ENCODE measurements at regions not wholly inside any gene's neighbourhood (a gene's known extent, or its start where the extent isn't known, plus 50 kb on each side); places are given as distances from the start of the nearest gene placed in this dataset.

GRCh38 chr2:105598829-105599698, 145.6 kb upstream of the NCK2 start:
- Histone ChIP-seq H3K9me3 (ENCODE audit: control insufficient read depth, insufficient read depth, low read depth, low read length) (no peaks in the 10 kb centered on the region), H3K4me3 (ENCODE audit: low read depth, low read length) (no peak overlapping the region), H3K36me3 (ENCODE audit: control insufficient read depth in 2 of 2, insufficient read depth in 1 of 2, low read length in 2 of 2) (no peaks in the 10 kb centered on the region), H3K27ac (ENCODE audit: extremely low read depth, low read depth, low read length) (no peak overlapping the region), H3K4me1 (ENCODE audit: control insufficient read depth, insufficient read depth, low read length) (no peaks in the 10 kb centered on the region)
- ChIA-PET POLR2A (no interaction called here), CTCF (interaction anchor here (0.6 to 1.3 kb wide), 3 partner anchors 23 to 199 kb away, joined by 3 to 4 read pairs (median 3); no protein-coding TSS in a partner anchor)
- TF ChIP-seq PRDM4 (tag by site-specific recombination; IDR thresholded peaks at IDR 0.05): no peak
- TF ChIP-seq, protein P1, sequence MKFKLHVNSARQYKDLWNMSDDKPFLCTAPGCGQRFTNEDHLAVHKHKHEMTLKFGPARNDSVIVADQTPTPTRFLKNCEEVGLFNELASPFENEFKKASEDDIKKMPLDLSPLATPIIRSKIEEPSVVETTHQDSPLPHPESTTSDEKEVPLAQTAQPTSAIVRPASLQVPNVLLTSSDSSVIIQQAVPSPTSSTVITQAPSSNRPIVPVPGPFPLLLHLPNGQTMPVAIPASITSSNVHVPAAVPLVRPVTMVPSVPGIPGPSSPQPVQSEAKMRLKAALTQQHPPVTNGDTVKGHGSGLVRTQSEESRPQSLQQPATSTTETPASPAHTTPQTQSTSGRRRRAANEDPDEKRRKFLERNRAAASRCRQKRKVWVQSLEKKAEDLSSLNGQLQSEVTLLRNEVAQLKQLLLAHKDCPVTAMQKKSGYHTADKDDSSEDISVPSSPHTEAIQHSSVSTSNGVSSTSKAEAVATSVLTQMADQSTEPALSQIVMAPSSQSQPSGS (tag by site-specific recombination; IDR thresholded peaks at IDR 0.05; ENCODE audit: low read depth): no peak
- TF ChIP-seq ZNF529 (tag by site-specific recombination; IDR thresholded peaks at IDR 0.05; ENCODE audit: insufficient replicate concordance): no peak
- no peak for TF ChIP-seq ZNF701 (tag by site-specific recombination; IDR thresholded peaks at IDR 0.05)
- TF ChIP-seq ZNF449 (tag by site-specific recombination; IDR thresholded peaks at IDR 0.05): no peak
- TF ChIP-seq, protein P2, sequence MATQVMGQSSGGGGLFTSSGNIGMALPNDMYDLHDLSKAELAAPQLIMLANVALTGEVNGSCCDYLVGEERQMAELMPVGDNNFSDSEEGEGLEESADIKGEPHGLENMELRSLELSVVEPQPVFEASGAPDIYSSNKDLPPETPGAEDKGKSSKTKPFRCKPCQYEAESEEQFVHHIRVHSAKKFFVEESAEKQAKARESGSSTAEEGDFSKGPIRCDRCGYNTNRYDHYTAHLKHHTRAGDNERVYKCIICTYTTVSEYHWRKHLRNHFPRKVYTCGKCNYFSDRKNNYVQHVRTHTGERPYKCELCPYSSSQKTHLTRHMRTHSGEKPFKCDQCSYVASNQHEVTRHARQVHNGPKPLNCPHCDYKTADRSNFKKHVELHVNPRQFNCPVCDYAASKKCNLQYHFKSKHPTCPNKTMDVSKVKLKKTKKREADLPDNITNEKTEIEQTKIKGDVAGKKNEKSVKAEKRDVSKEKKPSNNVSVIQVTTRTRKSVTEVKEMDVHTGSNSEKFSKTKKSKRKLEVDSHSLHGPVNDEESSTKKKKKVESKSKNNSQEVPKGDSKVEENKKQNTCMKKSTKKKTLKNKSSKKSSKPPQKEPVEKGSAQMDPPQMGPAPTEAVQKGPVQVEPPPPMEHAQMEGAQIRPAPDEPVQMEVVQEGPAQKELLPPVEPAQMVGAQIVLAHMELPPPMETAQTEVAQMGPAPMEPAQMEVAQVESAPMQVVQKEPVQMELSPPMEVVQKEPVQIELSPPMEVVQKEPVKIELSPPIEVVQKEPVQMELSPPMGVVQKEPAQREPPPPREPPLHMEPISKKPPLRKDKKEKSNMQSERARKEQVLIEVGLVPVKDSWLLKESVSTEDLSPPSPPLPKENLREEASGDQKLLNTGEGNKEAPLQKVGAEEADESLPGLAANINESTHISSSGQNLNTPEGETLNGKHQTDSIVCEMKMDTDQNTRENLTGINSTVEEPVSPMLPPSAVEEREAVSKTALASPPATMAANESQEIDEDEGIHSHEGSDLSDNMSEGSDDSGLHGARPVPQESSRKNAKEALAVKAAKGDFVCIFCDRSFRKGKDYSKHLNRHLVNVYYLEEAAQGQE (tag by site-specific recombination; IDR thresholded peaks at IDR 0.05): no peak
- TF ChIP-seq GLIS1 (tag by site-specific recombination; IDR thresholded peaks at IDR 0.05): no peak
- TF ChIP-seq, protein P3, sequence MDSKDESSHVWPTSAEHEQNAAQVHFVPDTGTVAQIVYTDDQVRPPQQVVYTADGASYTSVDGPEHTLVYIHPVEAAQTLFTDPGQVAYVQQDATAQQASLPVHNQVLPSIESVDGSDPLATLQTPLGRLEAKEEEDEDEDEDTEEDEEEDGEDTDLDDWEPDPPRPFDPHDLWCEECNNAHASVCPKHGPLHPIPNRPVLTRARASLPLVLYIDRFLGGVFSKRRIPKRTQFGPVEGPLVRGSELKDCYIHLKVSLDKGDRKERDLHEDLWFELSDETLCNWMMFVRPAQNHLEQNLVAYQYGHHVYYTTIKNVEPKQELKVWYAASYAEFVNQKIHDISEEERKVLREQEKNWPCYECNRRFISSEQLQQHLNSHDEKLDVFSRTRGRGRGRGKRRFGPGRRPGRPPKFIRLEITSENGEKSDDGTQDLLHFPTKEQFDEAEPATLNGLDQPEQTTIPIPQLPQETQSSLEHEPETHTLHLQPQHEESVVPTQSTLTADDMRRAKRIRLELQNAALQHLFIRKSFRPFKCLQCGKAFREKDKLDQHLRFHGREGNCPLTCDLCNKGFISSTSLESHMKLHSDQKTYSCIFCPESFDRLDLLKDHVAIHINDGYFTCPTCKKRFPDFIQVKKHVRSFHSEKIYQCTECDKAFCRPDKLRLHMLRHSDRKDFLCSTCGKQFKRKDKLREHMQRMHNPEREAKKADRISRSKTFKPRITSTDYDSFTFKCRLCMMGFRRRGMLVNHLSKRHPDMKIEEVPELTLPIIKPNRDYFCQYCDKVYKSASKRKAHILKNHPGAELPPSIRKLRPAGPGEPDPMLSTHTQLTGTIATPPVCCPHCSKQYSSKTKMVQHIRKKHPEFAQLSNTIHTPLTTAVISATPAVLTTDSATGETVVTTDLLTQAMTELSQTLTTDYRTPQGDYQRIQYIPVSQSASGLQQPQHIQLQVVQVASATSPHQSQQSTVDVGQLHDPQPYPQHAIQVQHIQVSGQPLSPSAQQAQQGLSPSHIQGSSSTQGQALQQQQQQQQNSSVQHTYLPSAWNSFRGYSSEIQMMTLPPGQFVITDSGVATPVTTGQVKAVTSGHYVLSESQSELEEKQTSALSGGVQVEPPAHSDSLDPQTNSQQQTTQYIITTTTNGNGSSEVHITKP (tag by site-specific recombination; IDR thresholded peaks at IDR 0.05): no peak
- TF ChIP-seq TCF7L2 (IDR thresholded peaks at IDR 0.05; ENCODE audit: borderline replicate concordance, low read depth, low read length): no peak
